ENCODE measurements at regions not wholly inside any gene's neighbourhood (a gene's known extent, or its start where the extent isn't known, plus 50 kb on each side); places are given as distances from the start of the nearest gene placed in this dataset.
"Not testable (repeated sequence)": the region's sequence is repeated elsewhere in the genome, so short reads cannot be mapped to it uniquely, and the experiment has no call there.

- DNase-seq (ENCODE audit: low spot score), result no peak
- intact Hi-C loops (cut with DNase I), result no loop called here
These were observed 1678.7 kb upstream of the PCDH10 start for GRCh38 chr4:131470360-131470759.

GRCh38 chr4:131488772-131489171, 1660.3 kb upstream of the PCDH10 start:
- intact Hi-C loops (cut with DNase I), result no loop called here
- DNase-seq (ENCODE audit: low spot score), result no peak

- DNase-seq (ENCODE audit: low spot score); intact Hi-C loops (cut with DNase I): not testable (repeated sequence)
These were observed 1652.9 kb upstream of the PCDH10 start for GRCh38 chr4:131496211-131496610.

- intact Hi-C loops (cut with DNase I), result no loop called here
- no peak for DNase-seq (ENCODE audit: low spot score)
These were observed 1649.8 kb upstream of the PCDH10 start for GRCh38 chr4:131499141-131499873.

GRCh38 chr4:131509521-131509920, 1639.6 kb upstream of the PCDH10 start:
- no peak for DNase-seq (ENCODE audit: low spot score)
- intact Hi-C loops (cut with DNase I), result no loop called here

- intact Hi-C loops (cut with DNase I), result no loop called here
- DNase-seq (ENCODE audit: low spot score), result no peak
These were observed 1622.4 kb upstream of the PCDH10 start for GRCh38 chr4:131526686-131527085.

GRCh38 chr4:131531087-131531486, 1618.0 kb upstream of the PCDH10 start:
- intact Hi-C loops (cut with DNase I), result no loop called here
- DNase-seq (ENCODE audit: low spot score), result no peak

- intact Hi-C loops (cut with DNase I), result no loop called here
- no peak for DNase-seq (ENCODE audit: low spot score)
These were observed 1614.0 kb upstream of the PCDH10 start for GRCh38 chr4:131534944-131535645.

- intact Hi-C loops (cut with DNase I), result no loop called here
These were observed 1608.8 kb upstream of the PCDH10 start for GRCh38 chr4:131540256-131540655.

GRCh38 chr4:131547506-131547981, 1601.5 kb upstream of the PCDH10 start:
- intact Hi-C loops (cut with DNase I), result no loop called here
- no peak for DNase-seq (ENCODE audit: low spot score)

More at GRCh38 chr4:131540256-131540655, 1608.8 kb upstream of the PCDH10 start:
- DNase-seq (ENCODE audit: low spot score), result no peak

GRCh38 chr4:131551306-131551705, 1597.8 kb upstream of the PCDH10 start:
- no peak for DNase-seq (ENCODE audit: low spot score)
- intact Hi-C loops (cut with DNase I), result no loop called here

- intact Hi-C loops (cut with DNase I), result no loop called here
- no peak for DNase-seq (ENCODE audit: low spot score)
These were observed 1583.1 kb upstream of the PCDH10 start for GRCh38 chr4:131566026-131566425.

GRCh38 chr4:131584587-131584986, 1564.5 kb upstream of the PCDH10 start:
- no peak for DNase-seq (ENCODE audit: low spot score)
- intact Hi-C loops (cut with DNase I), result no loop called here

- no peak for DNase-seq (ENCODE audit: low spot score)
- intact Hi-C loops (cut with DNase I), result no loop called here
These were observed 1554.0 kb upstream of the PCDH10 start for GRCh38 chr4:131595140-131595539.

- intact Hi-C loops (cut with DNase I), result no loop called here
- no peak for DNase-seq (ENCODE audit: low spot score)
These were observed 1545.4 kb upstream of the PCDH10 start for GRCh38 chr4:131603705-131604104.

- intact Hi-C loops (cut with DNase I), result no loop called here
- no peak for DNase-seq (ENCODE audit: low spot score)
These were observed 1540.1 kb upstream of the PCDH10 start for GRCh38 chr4:131609039-131609438.

GRCh38 chr4:131610517-131610916, 1538.6 kb upstream of the PCDH10 start:
- intact Hi-C loops (cut with DNase I); DNase-seq (ENCODE audit: low spot score): not testable (repeated sequence)

- DNase-seq (ENCODE audit: low spot score), result no peak
These were observed 1535.8 kb upstream of the PCDH10 start for GRCh38 chr4:131613086-131613823.

GRCh38 chr4:131613824-131614216, 1535.3 kb upstream of the PCDH10 start:
- DNase-seq (ENCODE audit: low spot score), result no peak
- intact Hi-C loops (cut with DNase I), result no loop called here

More at GRCh38 chr4:131613086-131613823, 1535.8 kb upstream of the PCDH10 start:
- intact Hi-C loops (cut with DNase I), result no loop called here

- intact Hi-C loops (cut with DNase I), result no loop called here
These were observed 1516.2 kb upstream of the PCDH10 start for GRCh38 chr4:131632877-131633276.

More at GRCh38 chr4:131632877-131633276, 1516.2 kb upstream of the PCDH10 start:
- no peak for DNase-seq (ENCODE audit: low spot score)
